SK-N-SH treated with all-trans-retinoic acid at 6 μM for 48 hours (cell line): ENCODE measurements at regions not wholly inside any gene's neighbourhood (a gene's known extent, or its start where the extent isn't known, plus 50 kb on each side); places are given as distances from the start of the nearest gene placed in this dataset.

Source experiments
- ATAC-seq: fragments of 200-7000 bp; cut with Tn5 transposase; 3 replicates; pipeline ENCODE4 v1.9.1; 2020; ENCODE audit warnings: mild to moderate bottlenecking, moderate library complexity
- ARNTL ChIP-seq: fragments of 450-650 bp; formaldehyde crosslinking; IDR thresholded peaks from 2 replicates; pipeline ENCODE4 v1.5.0; 2020; ENCODE audit warnings: low read depth, mild to moderate bottlenecking, moderate library complexity, borderline replicate concordance
- BACH2 ChIP-seq: fragments of 250-450 bp; sonication (Bioruptor Pico); IDR thresholded peaks from 2 replicates; pipeline ENCODE4 v1.9.0; 2021; ENCODE audit warnings: mild to moderate bottlenecking, borderline replicate concordance
- CSDC2 ChIP-seq: fragments of 250-450 bp; sonication (Bioruptor Pico); IDR thresholded peaks from 2 replicates; pipeline ENCODE4 v1.5.0; 2020; ENCODE audit warnings: mild to moderate bottlenecking, moderate library complexity
- CSRNP3 ChIP-seq: fragments of 250-450 bp; sonication (Bioruptor Pico); IDR thresholded peaks from 2 replicates; pipeline ENCODE4 v1.5.1; 2021; ENCODE audit warnings: mild to moderate bottlenecking, moderate library complexity
- ESRRG ChIP-seq: fragments of 250-450 bp; sonication (Bioruptor Pico); IDR thresholded peaks from 2 replicates; pipeline ENCODE4 v1.6.1; 2021; ENCODE audit warnings: mild to moderate bottlenecking
- GLIS3 ChIP-seq: fragments of 250-450 bp; sonication (Bioruptor Pico); IDR thresholded peaks from 2 replicates; pipeline ENCODE4 v1.5.0; 2020; ENCODE audit warnings: mild to moderate bottlenecking, moderate library complexity
- ISL1 ChIP-seq: fragments of 250-450 bp; sonication (Bioruptor Pico); IDR thresholded peaks from 2 replicates; pipeline ENCODE4 v2.1.2; 2022; ENCODE audit warnings: mild to moderate bottlenecking, moderate library complexity
- PPARA ChIP-seq: fragments of 250-450 bp; sonication (Bioruptor Pico); IDR thresholded peaks from 2 replicates; pipeline ENCODE4 v1.5.0; 2020; ENCODE audit warnings: mild to moderate bottlenecking, borderline replicate concordance
- RARB ChIP-seq: fragments of 250-450 bp; sonication (Bioruptor Pico); IDR thresholded peaks from 2 replicates; pipeline ENCODE4 v1.8.0; 2021; ENCODE audit warnings: mild to moderate bottlenecking, moderate library complexity
- SNAI2 ChIP-seq: fragments of 250-450 bp; sonication (Bioruptor Pico); IDR thresholded peaks from 2 replicates; pipeline ENCODE4 v1.5.0; 2020; ENCODE audit warnings: mild to moderate bottlenecking, moderate library complexity
- TCF4 ChIP-seq: fragments of 250-450 bp; sonication (Bioruptor Pico); IDR thresholded peaks from 2 replicates; pipeline ENCODE4 v1.8.0; 2021; ENCODE audit warnings: mild to moderate bottlenecking, moderate library complexity, borderline replicate concordance
- TOX ChIP-seq: fragments of 250-450 bp; sonication (Bioruptor Pico); IDR thresholded peaks from 2 replicates; pipeline ENCODE4 v1.8.0; 2021; ENCODE audit warnings: mild to moderate bottlenecking, moderate library complexity, borderline replicate concordance
- TSHZ2 ChIP-seq: fragments of 250-450 bp; sonication (Bioruptor Pico); IDR thresholded peaks from 2 replicates; pipeline ENCODE4 v1.5.0; 2020; ENCODE audit warnings: mild to moderate bottlenecking, moderate library complexity
- ZC3H10 ChIP-seq: fragments of 250-450 bp; sonication (Bioruptor Pico); IDR thresholded peaks from 2 replicates; pipeline ENCODE4 v1.5.1; 2021; ENCODE audit warnings: mild to moderate bottlenecking, moderate library complexity
- ZFP3 ChIP-seq: fragments of 250-450 bp; sonication (Bioruptor Pico); IDR thresholded peaks from 2 replicates; pipeline ENCODE4 v1.5.0; 2020; ENCODE audit warnings: mild to moderate bottlenecking, moderate library complexity
- ZFP30 ChIP-seq: fragments of 450-650 bp; formaldehyde crosslinking; IDR thresholded peaks from 2 replicates; pipeline ENCODE4 v1.5.0; 2022; ENCODE audit warnings: mild to moderate bottlenecking, moderate library complexity
- ZNF565 ChIP-seq: fragments of 450-650 bp; formaldehyde crosslinking; conservative IDR thresholded peaks from 2 replicates; pipeline ENCODE4 v1.5.0; 2020; ENCODE audit warnings: low read depth, mild to moderate bottlenecking, moderate library complexity
- ZNF70 ChIP-seq: fragments of 450-650 bp; formaldehyde crosslinking; IDR thresholded peaks from 2 replicates; pipeline ENCODE4 v1.5.0; 2020; ENCODE audit warnings: mild to moderate bottlenecking, moderate library complexity
- ZNF8 ChIP-seq: fragments of 450-650 bp; formaldehyde crosslinking; IDR thresholded peaks from 2 replicates; pipeline ENCODE4 v1.5.0; 2020; ENCODE audit warnings: mild to moderate bottlenecking, moderate library complexity
- TF ChIP-seq, protein P1 (sequence below): fragments of 250-450 bp; sonication (Bioruptor Pico); IDR thresholded peaks from 2 replicates; pipeline ENCODE4 v1.8.0; 2021; ENCODE audit warnings: low read depth, mild to moderate bottlenecking, moderate library complexity, borderline replicate concordance
- TF ChIP-seq, protein P2 (sequence below): fragments of 250-450 bp; sonication (Bioruptor Pico); IDR thresholded peaks from 2 replicates; pipeline ENCODE4 v1.5.1; 2020; ENCODE audit warnings: low read depth, mild to moderate bottlenecking, moderate library complexity

DNA sequence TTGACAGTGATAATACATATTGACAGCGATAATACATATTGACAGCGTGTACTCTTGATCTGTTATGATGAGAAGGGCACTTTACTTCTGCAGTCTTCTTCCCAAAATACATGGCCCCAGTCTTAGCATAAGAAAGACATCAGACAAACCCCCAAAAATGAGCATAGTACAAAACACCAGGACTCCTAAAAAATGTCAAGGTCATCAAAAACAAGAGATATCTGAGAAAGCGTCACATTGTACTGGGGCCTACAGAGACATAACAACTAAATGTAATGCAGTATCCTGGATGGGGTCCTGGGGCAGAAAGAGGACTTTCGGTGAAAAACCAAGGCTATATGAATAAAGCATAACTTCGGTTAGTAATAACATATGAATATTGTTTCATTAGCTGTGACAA is 731.5 kb upstream of the SGCG start:
- no peak for ATAC-seq
- TF ChIP-seq TOX (CRISPR knock-in tag) (no peak), ZNF70 (CRISPR knock-in tag) (no peak), ZNF565 (CRISPR knock-in tag) (no peak), TCF4 (no peak)
- TF ChIP-seq, all 23 proteins: peak for 0

- TF ChIP-seq, protein P1, sequence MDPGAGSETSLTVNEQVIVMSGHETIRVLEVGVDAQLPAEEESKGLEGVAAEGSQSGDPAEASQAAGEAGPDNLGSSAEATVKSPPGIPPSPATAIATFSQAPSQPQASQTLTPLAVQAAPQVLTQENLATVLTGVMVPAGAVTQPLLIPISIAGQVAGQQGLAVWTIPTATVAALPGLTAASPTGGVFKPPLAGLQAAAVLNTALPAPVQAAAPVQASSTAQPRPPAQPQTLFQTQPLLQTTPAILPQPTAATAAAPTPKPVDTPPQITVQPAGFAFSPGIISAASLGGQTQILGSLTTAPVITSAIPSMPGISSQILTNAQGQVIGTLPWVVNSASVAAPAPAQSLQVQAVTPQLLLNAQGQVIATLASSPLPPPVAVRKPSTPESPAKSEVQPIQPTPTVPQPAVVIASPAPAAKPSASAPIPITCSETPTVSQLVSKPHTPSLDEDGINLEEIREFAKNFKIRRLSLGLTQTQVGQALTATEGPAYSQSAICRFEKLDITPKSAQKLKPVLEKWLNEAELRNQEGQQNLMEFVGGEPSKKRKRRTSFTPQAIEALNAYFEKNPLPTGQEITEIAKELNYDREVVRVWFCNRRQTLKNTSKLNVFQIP (CRISPR knock-in tag) = no peak
- TF ChIP-seq RARB (CRISPR knock-in tag) = no peak
- TF ChIP-seq PPARA = no peak
- TF ChIP-seq ZNF565 (CRISPR knock-in tag) = no peak
- TF ChIP-seq ZFP30 (CRISPR knock-in tag) = no peak
- no peak for TF ChIP-seq CSDC2 (CRISPR knock-in tag)
- TF ChIP-seq, protein P2, sequence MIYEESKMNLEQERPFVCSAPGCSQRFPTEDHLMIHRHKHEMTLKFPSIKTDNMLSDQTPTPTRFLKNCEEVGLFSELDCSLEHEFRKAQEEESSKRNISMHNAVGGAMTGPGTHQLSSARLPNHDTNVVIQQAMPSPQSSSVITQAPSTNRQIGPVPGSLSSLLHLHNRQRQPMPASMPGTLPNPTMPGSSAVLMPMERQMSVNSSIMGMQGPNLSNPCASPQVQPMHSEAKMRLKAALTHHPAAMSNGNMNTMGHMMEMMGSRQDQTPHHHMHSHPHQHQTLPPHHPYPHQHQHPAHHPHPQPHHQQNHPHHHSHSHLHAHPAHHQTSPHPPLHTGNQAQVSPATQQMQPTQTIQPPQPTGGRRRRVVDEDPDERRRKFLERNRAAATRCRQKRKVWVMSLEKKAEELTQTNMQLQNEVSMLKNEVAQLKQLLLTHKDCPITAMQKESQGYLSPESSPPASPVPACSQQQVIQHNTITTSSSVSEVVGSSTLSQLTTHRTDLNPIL (CRISPR knock-in tag) = no peak
- TF ChIP-seq TOX (CRISPR knock-in tag) = no peak
- TF ChIP-seq ZC3H10 = no peak
- TF ChIP-seq ESRRG = no peak
- TF ChIP-seq GLIS3 (CRISPR knock-in tag) = no peak
- no peak for TF ChIP-seq ISL1 (CRISPR knock-in tag)
- TF ChIP-seq ARNTL (CRISPR knock-in tag) = no peak
- TF ChIP-seq ZFP3 = no peak
- TF ChIP-seq SNAI2 (CRISPR knock-in tag) = no peak
- no peak for TF ChIP-seq TSHZ2 (CRISPR knock-in tag)
- no peak for TF ChIP-seq BACH2 (CRISPR knock-in tag)
- no peak for TF ChIP-seq ZNF8
- ATAC-seq = no peak
Observed at GRCh38 chr13:22451327-22451741, 729.4 kb upstream of the SGCG start.

- no peak for ATAC-seq
- TF ChIP-seq ZFP30 (CRISPR knock-in tag) (no peak), RARB (CRISPR knock-in tag) (no peak), BACH2 (CRISPR knock-in tag) (no peak), ZNF565 (CRISPR knock-in tag) (no peak), TSHZ2 (CRISPR knock-in tag) (no peak), TOX (CRISPR knock-in tag) (no peak), TCF4 (no peak), CSRNP3 (CRISPR knock-in tag) (no peak), CSDC2 (CRISPR knock-in tag) (no peak), ZFP3 (no peak), ZNF8 (no peak), ISL1 (CRISPR knock-in tag) (no peak), GLIS3 (CRISPR knock-in tag) (no peak), SNAI2 (CRISPR knock-in tag) (no peak), ARNTL (CRISPR knock-in tag) (no peak)
Observed at GRCh38 chr13:22454586-22454985, 726.2 kb upstream of the SGCG start.
